IMR-90 (cell line): ENCODE measurements at regions not wholly inside any gene's neighbourhood (a gene's known extent, or its start where the extent isn't known, plus 50 kb on each side); places are given as distances from the start of the nearest gene placed in this dataset.

Experiments
- CEBPB ChIP-seq: IDR thresholded peaks from 2 replicates; pipeline ENCODE4 v1.6.1; 2012; ENCODE audit warnings: low read depth, low read length, improper control_type of control experiment
- FOS ChIP-seq: fragments of 150-350 bp; IDR thresholded peaks from 2 replicates; pipeline ENCODE4 v1.6.1; 2016; ENCODE audit warnings: low read depth, low read length
- MAFK ChIP-seq: IDR thresholded peaks from 2 replicates; pipeline ENCODE4 v1.6.1; 2012; ENCODE audit warnings: low read depth, low read length, improper control_type of control experiment
- MXI1 ChIP-seq: IDR thresholded peaks from 2 replicates; pipeline ENCODE4 v1.6.1; 2012; ENCODE audit warnings: low read depth, mild to moderate bottlenecking, low read length, moderate library complexity, borderline replicate concordance
- POLR2A ChIP-seq: IDR thresholded peaks from 2 replicates; pipeline ENCODE4 v1.6.1; 2012; ENCODE audit warnings: mild to moderate bottlenecking, low read depth, low read length
- RAD21 ChIP-seq: IDR thresholded peaks from 2 replicates; pipeline ENCODE4 v1.6.1; 2012; ENCODE audit warnings: low read length, improper control_type of control experiment
- RFX5 ChIP-seq: IDR thresholded peaks from 2 replicates; pipeline ENCODE4 v1.8.0; 2012; ENCODE audit warnings: low read depth, mild to moderate bottlenecking, low read length, moderate library complexity
- USF2 ChIP-seq: fragments of 150-350 bp; IDR thresholded peaks from 2 replicates; pipeline ENCODE4 v1.6.1; 2017; ENCODE audit warnings: mild to moderate bottlenecking, antibody characterized with exemption, low read length, low read depth
- TF ChIP-seq, protein P1 (sequence below): conservative IDR thresholded peaks from 2 replicates; pipeline ENCODE4 v1.5.1; 2012; ENCODE audit warnings: mild to moderate bottlenecking, low read depth, low read length, improper control_type of control experiment

- TF ChIP-seq USF2 (no peak), MXI1 (no peak), CEBPB (no peak), POLR2A (no peak), RAD21 (no peak), RFX5 (no peak), MAFK (no peak), FOS (no peak)
- TF ChIP-seq, protein P1, sequence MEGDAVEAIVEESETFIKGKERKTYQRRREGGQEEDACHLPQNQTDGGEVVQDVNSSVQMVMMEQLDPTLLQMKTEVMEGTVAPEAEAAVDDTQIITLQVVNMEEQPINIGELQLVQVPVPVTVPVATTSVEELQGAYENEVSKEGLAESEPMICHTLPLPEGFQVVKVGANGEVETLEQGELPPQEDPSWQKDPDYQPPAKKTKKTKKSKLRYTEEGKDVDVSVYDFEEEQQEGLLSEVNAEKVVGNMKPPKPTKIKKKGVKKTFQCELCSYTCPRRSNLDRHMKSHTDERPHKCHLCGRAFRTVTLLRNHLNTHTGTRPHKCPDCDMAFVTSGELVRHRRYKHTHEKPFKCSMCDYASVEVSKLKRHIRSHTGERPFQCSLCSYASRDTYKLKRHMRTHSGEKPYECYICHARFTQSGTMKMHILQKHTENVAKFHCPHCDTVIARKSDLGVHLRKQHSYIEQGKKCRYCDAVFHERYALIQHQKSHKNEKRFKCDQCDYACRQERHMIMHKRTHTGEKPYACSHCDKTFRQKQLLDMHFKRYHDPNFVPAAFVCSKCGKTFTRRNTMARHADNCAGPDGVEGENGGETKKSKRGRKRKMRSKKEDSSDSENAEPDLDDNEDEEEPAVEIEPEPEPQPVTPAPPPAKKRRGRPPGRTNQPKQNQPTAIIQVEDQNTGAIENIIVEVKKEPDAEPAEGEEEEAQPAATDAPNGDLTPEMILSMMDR, result no peak
Observed at GRCh38 chr13:24615114-24615513, 65.1 kb upstream of the ATP12A start.
